Activated naive CD4-positive, alpha-beta T cell treated with anti-CD3 and anti-CD28 coated beads for 36 hours (primary cell): ENCODE measurements at regions not wholly inside any gene's neighbourhood (a gene's known extent, or its start where the extent isn't known, plus 50 kb on each side); places are given as distances from the start of the nearest gene placed in this dataset.

Experiments used
- CTCF ChIA-PET: fragments of 350-600 bp; sonication (Branson Sonifier 250); formaldehyde crosslinking; loops from one replicate; lab custom pipeline; 2021; ENCODE audit warnings: antibody characterized with exemption; lab: Charles Lee
- DNase-seq: peaks from one replicate; pipeline ENCODE4 v3.0.0-alpha.2; 2020
- H3K27ac Mint-ChIP-seq: one replicate; pipeline ENCODE4 v1.8.0; 2021; ENCODE audit warnings: mild to moderate bottlenecking, mixed read lengths
- H3K27me3 Mint-ChIP-seq: one replicate; pipeline ENCODE4 v1.8.0; 2021; ENCODE audit warnings: low read depth, mixed read lengths
- H3K36me3 Mint-ChIP-seq: one replicate; pipeline ENCODE4 v1.8.0; 2021; ENCODE audit warnings: low read depth, mixed read lengths
- H3K4me1 Mint-ChIP-seq: one replicate; pipeline ENCODE4 v1.8.0; 2021; ENCODE audit warnings: low read depth, mixed read lengths
- H3K4me3 Mint-ChIP-seq: one replicate; pipeline ENCODE4 v1.8.0; 2021; ENCODE audit warnings: mild to moderate bottlenecking, moderate library complexity, mixed read lengths
- H3K9me3 Mint-ChIP-seq: one replicate; pipeline ENCODE4 v1.8.0; 2021; ENCODE audit warnings: mixed read lengths
- intact Hi-C: fragments of 100-400 bp; cut with micrococcal nuclease; formaldehyde crosslinking; loops from one replicate; pipeline ENCODE4 v1.15.1; 2023

- no peaks in the 10 kb centered on the region for H3K27me3 Mint-ChIP-seq
- H3K4me1 Mint-ChIP-seq = no peaks in the 10 kb centered on the region
Observed at GRCh38 chr5:44252545-44252944, 136.7 kb downstream of the FGF10 start.

DNA sequence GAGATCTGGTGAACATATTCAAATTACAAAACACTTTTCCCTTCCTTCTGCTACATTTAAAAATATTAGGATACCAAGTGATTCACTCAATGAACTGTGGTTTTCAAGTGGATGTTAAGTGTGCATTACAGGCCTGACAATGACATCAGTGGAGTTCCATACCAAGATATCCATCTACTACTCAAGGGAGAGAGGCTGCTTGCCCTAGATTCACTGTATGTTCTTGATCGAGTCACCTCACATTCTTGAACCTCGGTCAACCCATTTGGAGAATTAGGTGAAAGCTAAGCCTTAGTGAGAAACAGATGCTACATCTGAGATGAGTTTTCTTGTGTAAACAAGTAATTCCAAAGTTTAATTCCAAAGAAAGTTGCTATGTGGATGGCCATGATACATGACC lies 142.2 kb downstream of the FGF10 start:
- Mint-ChIP-seq H3K27me3 (no peaks in the 10 kb centered on the region), H3K9me3 (peaks cover 8% of the 10 kb centered on the region), H3K4me1 (no peaks in the 10 kb centered on the region), H3K4me3 (no peak overlapping the region), H3K27ac (no peak overlapping the region), H3K36me3 (no peaks in the 10 kb centered on the region)
- DNase-seq = no peak
- intact Hi-C loops = no loop called here
- CTCF ChIA-PET = no interaction called here

More at GRCh38 chr5:44252545-44252944, 136.7 kb downstream of the FGF10 start:
- DNase-seq = no peak
- intact Hi-C loops = no loop called here
- Mint-ChIP-seq H3K4me3 (no peak overlapping the region), H3K27ac (no peak overlapping the region), H3K36me3 (no peaks in the 10 kb centered on the region), H3K9me3 (peaks cover 7% of the 10 kb centered on the region)
- CTCF ChIA-PET = no interaction called here

DNA sequence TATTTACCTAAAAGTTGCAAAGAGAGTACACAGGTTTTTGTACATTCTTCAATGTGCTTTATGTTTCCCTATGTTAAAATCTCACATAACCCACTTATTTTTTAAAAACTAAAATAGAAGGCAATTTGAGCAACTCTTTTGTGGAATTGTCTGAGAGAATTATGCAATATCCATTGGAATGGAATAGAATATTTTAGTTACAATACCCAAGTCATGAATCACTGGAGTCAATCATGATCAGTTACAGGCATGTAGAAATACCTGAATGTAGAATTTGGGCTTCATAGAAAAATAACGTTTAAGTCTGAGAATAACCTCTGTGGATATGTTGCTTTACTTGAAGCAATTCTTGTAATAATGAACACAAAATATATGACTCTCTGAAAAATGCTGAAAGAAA lies 143.3 kb downstream of the FGF10 start:
- no peaks in the 10 kb centered on the region for H3K36me3 Mint-ChIP-seq
- H3K27me3 Mint-ChIP-seq = no peaks in the 10 kb centered on the region
- H3K9me3 Mint-ChIP-seq = peaks cover 8% of the 10 kb centered on the region
- intact Hi-C loops = no loop called here
- no peak overlapping the region for H3K4me3 Mint-ChIP-seq
- no peak overlapping the region for H3K27ac Mint-ChIP-seq
- no peak for DNase-seq
- no peaks in the 10 kb centered on the region for H3K4me1 Mint-ChIP-seq
- CTCF ChIA-PET = no interaction called here

GRCh38 chr5:44242791-44243190 lies 146.4 kb downstream of the FGF10 start:
- Mint-ChIP-seq H3K27ac (no peak overlapping the region), H3K4me3 (no peak overlapping the region), H3K27me3 (no peaks in the 10 kb centered on the region), H3K9me3 (peaks cover 4% of the 10 kb centered on the region), H3K4me1 (no peaks in the 10 kb centered on the region), H3K36me3 (no peaks in the 10 kb centered on the region)
- CTCF ChIA-PET = no interaction called here
- intact Hi-C loops = no loop called here
- DNase-seq = no peak

DNA sequence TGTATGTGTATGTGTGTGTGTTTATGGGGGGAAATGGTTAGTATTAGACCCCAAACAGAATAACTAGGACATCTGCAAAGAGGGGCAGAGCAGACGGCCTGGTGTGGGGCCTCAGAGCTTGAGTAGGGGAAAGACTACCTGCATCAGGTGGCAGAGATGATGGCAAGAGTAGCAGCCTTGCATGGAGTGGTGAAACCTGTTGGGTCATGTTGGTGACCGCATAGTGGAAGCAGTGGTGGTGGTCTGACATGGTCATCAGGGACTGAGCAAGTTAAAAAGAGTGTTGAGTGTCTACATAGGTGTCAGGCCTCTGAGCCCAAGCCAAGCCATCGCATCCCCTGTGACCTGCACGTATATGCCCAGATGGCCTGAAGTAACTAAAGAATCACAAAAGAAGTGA lies 153.2 kb downstream of the FGF10 start:
- no peaks in the 10 kb centered on the region for H3K36me3 Mint-ChIP-seq
- H3K9me3 Mint-ChIP-seq = no peaks in the 10 kb centered on the region
- no peaks in the 10 kb centered on the region for H3K27me3 Mint-ChIP-seq
- no peak overlapping the region for H3K4me3 Mint-ChIP-seq
- CTCF ChIA-PET = interaction anchor here (0.6 kb wide), 1 partner anchor 221 kb away, joined by 4 read pairs; no protein-coding TSS in a partner anchor
- no peak for DNase-seq
- intact Hi-C loops = no loop called here
- no peak overlapping the region for H3K27ac Mint-ChIP-seq
- H3K4me1 Mint-ChIP-seq = no peaks in the 10 kb centered on the region

DNA sequence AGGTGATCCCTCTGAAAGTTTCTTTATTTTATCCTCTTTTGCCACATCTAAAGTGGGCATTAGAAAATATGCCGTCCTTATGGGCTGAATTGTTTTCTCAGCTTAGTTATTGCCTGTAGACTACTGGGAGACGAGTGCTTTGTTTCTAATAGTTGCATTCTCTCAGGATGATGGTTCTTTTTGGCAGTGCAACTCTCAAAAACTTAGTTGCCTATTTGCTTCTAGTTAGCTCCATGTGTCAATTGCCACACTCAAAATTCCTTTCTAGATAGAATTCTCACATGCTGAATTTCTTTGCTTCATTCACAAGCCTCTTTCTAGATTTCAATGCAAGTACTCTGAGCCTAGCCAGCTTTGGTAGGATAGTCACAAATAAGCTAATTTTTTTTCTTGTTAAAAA lies 155.5 kb downstream of the FGF10 start:
- CTCF ChIA-PET = no interaction called here
- Mint-ChIP-seq H3K4me3 (no peak overlapping the region), H3K4me1 (no peaks in the 10 kb centered on the region), H3K27ac (no peak overlapping the region), H3K9me3 (no peaks in the 10 kb centered on the region), H3K27me3 (no peaks in the 10 kb centered on the region), H3K36me3 (no peaks in the 10 kb centered on the region)
- intact Hi-C loops = no loop called here
- no peak for DNase-seq

GRCh38 chr5:44225231-44226160 lies 163.7 kb downstream of the FGF10 start:
- Mint-ChIP-seq H3K27me3 (no peaks in the 10 kb centered on the region), H3K4me1 (no peaks in the 10 kb centered on the region), H3K36me3 (no peaks in the 10 kb centered on the region), H3K9me3 (peaks cover 8% of the 10 kb centered on the region), H3K27ac (no peak overlapping the region), H3K4me3 (no peak overlapping the region)
- CTCF ChIA-PET = no interaction called here
- no peak for DNase-seq
- intact Hi-C loops = no loop called here

- DNase-seq = no peak
- intact Hi-C loops = no loop called here
- CTCF ChIA-PET = no interaction called here
- Mint-ChIP-seq H3K27me3 (no peaks in the 10 kb centered on the region), H3K9me3 (peaks cover 28% of the 10 kb centered on the region), H3K27ac (no peak overlapping the region), H3K4me1 (no peaks in the 10 kb centered on the region), H3K36me3 (no peaks in the 10 kb centered on the region), H3K4me3 (no peak overlapping the region)
Observed at GRCh38 chr5:44199408-44199807, 189.8 kb downstream of the FGF10 start.

GRCh38 chr5:44189255-44189654 lies 200.0 kb downstream of the FGF10 start:
- DNase-seq = no peak
- Mint-ChIP-seq H3K27ac (no peak overlapping the region), H3K4me1 (no peaks in the 10 kb centered on the region), H3K4me3 (no peak overlapping the region), H3K36me3 (no peaks in the 10 kb centered on the region), H3K27me3 (no peaks in the 10 kb centered on the region), H3K9me3 (peaks cover 7% of the 10 kb centered on the region)
- CTCF ChIA-PET = no interaction called here
- intact Hi-C loops = no loop called here

DNA sequence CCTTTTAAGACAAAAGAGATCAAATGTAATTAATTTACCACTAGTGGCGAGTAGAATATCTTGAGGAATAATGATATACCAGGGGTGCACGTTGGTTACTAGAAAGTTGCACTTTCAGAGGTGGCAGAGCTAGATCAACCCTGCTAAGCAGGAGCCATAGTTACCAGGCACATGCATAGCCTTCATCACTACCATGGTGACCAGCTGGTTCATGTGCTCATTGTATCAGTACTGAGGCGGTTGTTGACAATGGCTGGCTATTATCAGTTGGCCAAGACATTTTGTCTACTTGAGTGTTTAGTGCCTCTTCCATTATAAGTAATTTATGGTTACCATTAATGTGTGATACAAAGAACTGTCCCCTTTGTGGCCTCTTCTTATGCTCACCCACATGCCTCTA lies 201.2 kb downstream of the FGF10 start:
- Mint-ChIP-seq H3K27me3 (no peaks in the 10 kb centered on the region), H3K4me3 (no peak overlapping the region), H3K4me1 (no peaks in the 10 kb centered on the region), H3K9me3 (peaks cover 1% of the 10 kb centered on the region), H3K36me3 (no peaks in the 10 kb centered on the region), H3K27ac (no peak overlapping the region)
- CTCF ChIA-PET = no interaction called here
- DNase-seq = no peak
- intact Hi-C loops = no loop called here

DNA sequence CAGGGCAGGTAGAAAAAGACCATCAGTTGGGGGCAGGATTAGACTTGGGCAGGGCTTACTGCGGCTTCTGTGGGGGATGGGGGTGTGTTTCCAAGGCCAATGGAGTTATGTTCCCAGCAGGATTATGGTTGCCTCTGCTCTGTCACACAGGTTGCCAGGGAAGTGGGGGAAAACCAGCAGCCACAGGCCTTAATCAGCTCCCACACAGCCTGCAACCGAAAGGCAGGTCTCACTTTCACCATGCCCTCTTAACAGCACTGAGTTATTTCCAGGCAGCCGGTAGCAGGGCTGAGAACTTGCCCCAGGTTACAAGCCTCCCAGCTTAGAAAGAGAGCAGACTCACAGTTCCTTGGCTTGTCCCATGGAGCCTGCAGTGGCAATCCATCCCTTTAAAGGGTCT lies 205.5 kb downstream of the FGF10 start:
- Mint-ChIP-seq H3K27me3 (no peaks in the 10 kb centered on the region), H3K4me1 (no peaks in the 10 kb centered on the region), H3K9me3 (peaks cover 7% of the 10 kb centered on the region), H3K4me3 (no peak overlapping the region), H3K27ac (no peak overlapping the region), H3K36me3 (no peaks in the 10 kb centered on the region)
- DNase-seq = no peak
- CTCF ChIA-PET = interaction anchor here (0.6 kb wide), 1 partner anchor 906 kb away, joined by 3 read pairs; no protein-coding TSS in a partner anchor
- intact Hi-C loops = no loop called here

DNA sequence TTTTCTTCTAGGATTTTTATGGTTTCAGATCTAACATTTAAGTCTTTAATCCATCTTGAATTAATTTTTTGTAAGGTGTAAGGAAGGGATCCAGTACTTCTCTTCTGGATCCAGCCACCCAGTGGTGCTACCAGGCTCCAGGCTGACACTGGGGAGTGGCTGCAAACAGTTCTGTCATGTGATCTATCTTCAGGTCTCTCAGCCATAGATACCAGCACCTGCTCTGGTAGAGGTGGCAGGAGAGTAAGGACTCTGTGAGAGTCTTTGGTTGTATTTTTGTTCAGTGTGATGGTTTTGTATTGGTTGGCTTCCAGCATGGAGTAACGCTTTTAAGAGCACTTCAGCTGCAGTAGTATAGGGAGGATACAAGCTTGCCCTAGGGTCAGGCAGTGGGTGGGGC lies 205.9 kb downstream of the FGF10 start:
- no peaks in the 10 kb centered on the region for H3K36me3 Mint-ChIP-seq
- DNase-seq = no peak
- no peaks in the 10 kb centered on the region for H3K4me1 Mint-ChIP-seq
- intact Hi-C loops = no loop called here
- peaks cover 7% of the 10 kb centered on the region for H3K9me3 Mint-ChIP-seq
- CTCF ChIA-PET = no interaction called here
- no peak overlapping the region for H3K4me3 Mint-ChIP-seq
- H3K27ac Mint-ChIP-seq = no peak overlapping the region
- H3K27me3 Mint-ChIP-seq = no peaks in the 10 kb centered on the region

- Mint-ChIP-seq H3K4me1 (no peaks in the 10 kb centered on the region), H3K27ac (no peak overlapping the region), H3K36me3 (no peaks in the 10 kb centered on the region), H3K9me3 (peaks cover 20% of the 10 kb centered on the region), H3K4me3 (no peak overlapping the region), H3K27me3 (no peaks in the 10 kb centered on the region)
- DNase-seq = no peak
- CTCF ChIA-PET = no interaction called here
- intact Hi-C loops = no loop called here
Observed at GRCh38 chr5:44178414-44178813, 210.8 kb downstream of the FGF10 start.
